Endothelial cell of umbilical vein (primary cell): ENCODE measurements at regions not wholly inside any gene's neighbourhood (a gene's known extent, or its start where the extent isn't known, plus 50 kb on each side); places are given as distances from the start of the nearest gene placed in this dataset.

Experiments
- BruUV-seq: library from RNA; stranded (reverse); fragments of 400-500 nt; replicated peaks from 2 replicates; lab custom pipeline; 2021; lab: Mats Ljungman, UMichigan
- CTCF ChIA-PET: fragments of 300-600, 350-600 bp; sonication (Branson Sonifier 250); formaldehyde crosslinking; loops from one replicate; lab custom pipeline; 2021; ENCODE audit warnings: antibody characterized with exemption, inconsistent platforms; lab: Charles Lee
- POLR2A ChIA-PET: fragments of 300-600, 350-600 bp; sonication (Branson Sonifier 250); formaldehyde crosslinking; loops from one replicate; lab custom pipeline; 2021; ENCODE audit warnings: antibody characterized with exemption, inconsistent platforms; lab: Charles Lee
- DNase-seq: peaks from one replicate; pipeline ENCODE4 v3.0.0-alpha.2; 2011; ENCODE audit warnings: low read depth, low spot score
- FAIRE-seq: peaks from 2 replicates; lab custom pipeline; 2011; peaks lifted over from hg19 to GRCh38; lab: Jason Lieb, UNC
- H2AFZ ChIP-seq: 2 replicates; pipeline ENCODE4 v1.6.0; 2012; ENCODE audit warnings: low read depth, low read length, control low read depth, inconsistent platforms
- H3K27ac ChIP-seq: 2 replicates; pipeline ENCODE4 v1.5.1; 2011; ENCODE audit warnings: low read depth, mild to moderate bottlenecking, control low read depth, low read length, moderate library complexity; ENCODE audit not compliant: insufficient read depth
- H3K27me3 ChIP-seq, 2 experiments: 2 replicates each; pipeline versions ENCODE4 v1.6.0 to v1.6.1; 2011; ENCODE audit warnings: low read length in 2 of 2, mixed read lengths in 1 of 2; ENCODE audit not compliant: control insufficient read depth in 2 of 2, insufficient read depth in 2 of 2
- H3K36me3 ChIP-seq, 2 experiments: 2 replicates in 1 of 2; 3 replicates in 1 of 2; pipeline ENCODE4 v1.5.1; 2011; ENCODE audit warnings: low read length in 2 of 2, mild to moderate bottlenecking in 1 of 2, moderate library complexity in 1 of 2; ENCODE audit not compliant: control insufficient read depth in 2 of 2, insufficient read depth in 2 of 2; ENCODE audit errors: extremely low read depth in 1 of 2
- H3K4me1 ChIP-seq: 3 replicates; pipeline ENCODE4 v1.5.1; 2011; ENCODE audit warnings: mild to moderate bottlenecking, low read length; ENCODE audit not compliant: control insufficient read depth, insufficient read depth; ENCODE audit errors: extremely low read depth
- H3K4me2 ChIP-seq: 2 replicates; pipeline ENCODE4 v1.6.1; 2011; ENCODE audit warnings: low read length, control low read depth, mixed read lengths; ENCODE audit not compliant: insufficient read depth
- H3K4me3 ChIP-seq, 3 experiments: fragments of 200-600 bp in 1 of 3; sonication (generic), shearing (Covaris generic) in 1 of 3; replicated peaks in 1 of 3; 2 replicates each; pipeline ENCODE4 v1.5.1; 2011 to 2016; ENCODE audit warnings: control low read depth in 3 of 3, low read length in 3 of 3, mild to moderate bottlenecking in 2 of 3, inconsistent platforms in 1 of 3, low read depth in 1 of 3, moderate library complexity in 1 of 3; ENCODE audit not compliant: insufficient read depth in 1 of 3
- H3K79me2 ChIP-seq: 2 replicates; pipeline ENCODE4 v1.6.0; 2012; ENCODE audit warnings: low read length, inconsistent platforms; ENCODE audit not compliant: control insufficient read depth, insufficient read depth
- H3K9ac ChIP-seq: replicated peaks from 2 replicates; pipeline ENCODE3; 2011; ENCODE audit warnings: low read length, control low read depth; ENCODE audit not compliant: insufficient read depth; ENCODE audit errors: extremely low read depth
- H3K9me1 ChIP-seq: replicated peaks from 3 replicates; pipeline ENCODE4 v1.6.0; 2011; ENCODE audit warnings: mild to moderate bottlenecking, low read length; ENCODE audit not compliant: control insufficient read depth, insufficient read depth; ENCODE audit errors: extremely low read depth
- H3K9me3 ChIP-seq: replicated peaks from 2 replicates; pipeline ENCODE4 v1.5.1; 2012; ENCODE audit warnings: low read length, inconsistent platforms; ENCODE audit not compliant: control insufficient read depth, insufficient read depth
- H4K20me1 ChIP-seq: replicated peaks from 2 replicates; pipeline ENCODE3; 2011; ENCODE audit warnings: mild to moderate bottlenecking, low read length; ENCODE audit not compliant: control insufficient read depth, insufficient read depth; ENCODE audit errors: extremely low read depth
- EZH2 ChIP-seq: IDR thresholded peaks from 2 replicates; pipeline ENCODE4 v1.6.1; 2012; ENCODE audit warnings: borderline replicate concordance, low read depth, mild to moderate bottlenecking, moderate library complexity, low read length, inconsistent platforms; ENCODE audit not compliant: severe bottlenecking
- FOS ChIP-seq: IDR thresholded peaks from 2 replicates; pipeline ENCODE4 v1.6.1; 2011; ENCODE audit warnings: mild to moderate bottlenecking, low read length, moderate library complexity, borderline replicate concordance; ENCODE audit not compliant: insufficient read depth
- GATA2 ChIP-seq: IDR thresholded peaks from 2 replicates; pipeline ENCODE4 v1.7.0; 2011; ENCODE audit warnings: low read depth, mild to moderate bottlenecking, moderate library complexity, mixed read lengths, low read length; ENCODE audit not compliant: insufficient read length, insufficient read depth
- JUN ChIP-seq: IDR thresholded peaks from 2 replicates; pipeline ENCODE4 v1.6.1; 2011; ENCODE audit warnings: borderline replicate concordance, low read depth; ENCODE audit not compliant: insufficient read length, insufficient read depth
- MYC ChIP-seq: IDR thresholded peaks from one replicate; pipeline ENCODE4 v1.6.1; 2011; ENCODE audit warnings: mild to moderate bottlenecking, low read depth, low read length
- POLR2A ChIP-seq: IDR thresholded peaks from 2 replicates; pipeline ENCODE4 v1.6.1; 2012; ENCODE audit warnings: low read depth, mild to moderate bottlenecking, control low read depth, low read length
- POLR2AphosphoS5 ChIP-seq: IDR thresholded peaks from 2 replicates; pipeline ENCODE4 v1.6.1; 2012; ENCODE audit warnings: low read depth, mild to moderate bottlenecking, control low read depth, low read length, moderate library complexity; ENCODE audit not compliant: insufficient read depth
- dilution Hi-C: fragments of 300-500 bp; cut with MboI; formaldehyde crosslinking; loops from one replicate; pipeline ENCODE4 v1.15.0; 2019; ENCODE audit warnings: low sequenced_read_pairs; ENCODE audit not compliant: extremely low pct_ligation_motif_present
- intact Hi-C: fragments of 100-400 bp; cut with micrococcal nuclease; formaldehyde crosslinking; loops from one replicate; pipeline ENCODE4 v1.10.0; 2022
- TF ChIP-seq, protein P1 (sequence below), 2 donors: IDR thresholded peaks; 1 replicate in 1 of 2; 2 replicates in 1 of 2; pipeline ENCODE4 v1.5.1; 2011; ENCODE audit warnings: low read length in 2 of 2, mild to moderate bottlenecking in 2 of 2, moderate library complexity in 2 of 2, control low read depth in 1 of 2, inconsistent platforms in 1 of 2, low read depth in 1 of 2; ENCODE audit not compliant: insufficient read depth in 1 of 2; ENCODE audit errors: extremely low read depth in 1 of 2
- TF ChIP-seq, protein P2 (sequence below): IDR thresholded peaks from 2 replicates; pipeline ENCODE4 v1.6.1; 2011; ENCODE audit not compliant: insufficient read depth, insufficient read length

DNA sequence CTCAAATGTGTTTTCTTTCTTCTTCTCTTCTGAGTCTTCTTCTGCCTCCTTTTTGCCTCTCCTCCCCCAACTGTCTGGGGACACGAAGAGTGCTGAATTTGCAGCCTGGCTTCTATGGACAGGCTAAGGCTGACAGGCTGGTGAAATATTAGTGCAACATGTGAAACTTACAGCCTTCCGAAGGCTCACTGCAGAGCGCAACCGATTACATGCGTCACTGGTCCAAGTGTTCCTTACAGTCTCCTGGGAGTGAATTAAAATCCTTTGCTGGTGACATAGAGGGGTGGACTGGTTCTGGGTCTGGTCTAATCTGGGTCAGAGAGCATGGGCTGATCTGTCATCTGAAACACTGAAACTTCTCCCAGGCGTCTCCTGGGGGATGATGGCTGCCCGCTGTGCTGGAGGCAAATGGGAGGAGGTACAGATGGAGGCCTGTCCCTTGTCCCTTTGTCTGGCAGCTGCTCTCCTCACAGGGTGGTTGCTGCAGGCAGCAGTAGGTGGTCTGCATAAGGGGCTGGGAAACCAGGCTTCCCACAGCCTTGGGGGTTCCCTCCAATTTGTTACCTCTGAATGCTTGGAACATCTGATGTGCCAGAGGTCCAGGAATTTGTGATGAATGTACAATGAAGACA is 143.8 kb upstream of the BMPER start:
- Histone ChIP-seq H3K9ac (no peak overlapping the region), H3K27me3 (no peaks in the 10 kb centered on the region), H3K27ac (no peak overlapping the region), H3K36me3 (no peaks in the 10 kb centered on the region), H3K4me2 (no peak overlapping the region), H3K4me3 (no peak overlapping the region), H2AFZ (no peak overlapping the region), H3K9me3 (no peaks in the 10 kb centered on the region), H3K79me2 (no peaks in the 10 kb centered on the region), H3K4me1 (peaks cover 12% of the 10 kb centered on the region), H3K9me1 (no peaks in the 10 kb centered on the region), H4K20me1 (no peaks in the 10 kb centered on the region)
- dilution Hi-C loops (no loop called here), intact Hi-C loops (loop anchor here (2.0 to 10.0 kb wide), 2 partner anchors 27 to 323 kb away; no protein-coding TSS in a partner anchor)
- no peak for DNase-seq
- TF ChIP-seq MYC (no peak), JUN (no peak), FOS (no peak), POLR2AphosphoS5 (no peak), POLR2A (no peak), GATA2 (no peak), EZH2 (no peak)
- TF ChIP-seq, protein P1, sequence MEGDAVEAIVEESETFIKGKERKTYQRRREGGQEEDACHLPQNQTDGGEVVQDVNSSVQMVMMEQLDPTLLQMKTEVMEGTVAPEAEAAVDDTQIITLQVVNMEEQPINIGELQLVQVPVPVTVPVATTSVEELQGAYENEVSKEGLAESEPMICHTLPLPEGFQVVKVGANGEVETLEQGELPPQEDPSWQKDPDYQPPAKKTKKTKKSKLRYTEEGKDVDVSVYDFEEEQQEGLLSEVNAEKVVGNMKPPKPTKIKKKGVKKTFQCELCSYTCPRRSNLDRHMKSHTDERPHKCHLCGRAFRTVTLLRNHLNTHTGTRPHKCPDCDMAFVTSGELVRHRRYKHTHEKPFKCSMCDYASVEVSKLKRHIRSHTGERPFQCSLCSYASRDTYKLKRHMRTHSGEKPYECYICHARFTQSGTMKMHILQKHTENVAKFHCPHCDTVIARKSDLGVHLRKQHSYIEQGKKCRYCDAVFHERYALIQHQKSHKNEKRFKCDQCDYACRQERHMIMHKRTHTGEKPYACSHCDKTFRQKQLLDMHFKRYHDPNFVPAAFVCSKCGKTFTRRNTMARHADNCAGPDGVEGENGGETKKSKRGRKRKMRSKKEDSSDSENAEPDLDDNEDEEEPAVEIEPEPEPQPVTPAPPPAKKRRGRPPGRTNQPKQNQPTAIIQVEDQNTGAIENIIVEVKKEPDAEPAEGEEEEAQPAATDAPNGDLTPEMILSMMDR (IDR thresholded peaks at IDR 0.05; ENCODE audit: extremely low read depth in 1 of 2, insufficient read depth in 1 of 2, low read depth in 1 of 2, low read length in 2 of 2), result no peak
- TF ChIP-seq, protein P2, sequence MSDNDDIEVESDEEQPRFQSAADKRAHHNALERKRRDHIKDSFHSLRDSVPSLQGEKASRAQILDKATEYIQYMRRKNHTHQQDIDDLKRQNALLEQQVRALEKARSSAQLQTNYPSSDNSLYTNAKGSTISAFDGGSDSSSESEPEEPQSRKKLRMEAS, result no peak
- BruUV-seq, result no TSS peak
- FAIRE-seq, result no peak
- CTCF ChIA-PET, result interaction anchor here (0.9 to 8.0 kb wide), 6 partner anchors 16 to 171 kb away, joined by 3 to 114 read pairs (median 4); no protein-coding TSS in a partner anchor
- POLR2A ChIA-PET, result no interaction called here
